ENCODE measurements at regions not wholly inside any gene's neighbourhood (a gene's known extent, or its start where the extent isn't known, plus 50 kb on each side); places are given as distances from the start of the nearest gene placed in this dataset.

GRCh38 chr1:177435364-177435763 lies 264.6 kb downstream of the BRINP2 start:
- TF ChIP-seq RAD21 (IDR thresholded peaks at IDR 0.05; ENCODE audit: low read depth) (no peak), YY1 (IDR thresholded peaks at IDR 0.05; ENCODE audit: low read depth) (no peak), REST (IDR thresholded peaks at IDR 0.05; ENCODE audit: low read depth) (no peak), CEBPB (IDR thresholded peaks at IDR 0.05) (no peak), USF1 (IDR thresholded peaks at IDR 0.05) (no peak), NFIC (IDR thresholded peaks at IDR 0.05) (no peak), TAF1 (IDR thresholded peaks at IDR 0.05; ENCODE audit: low read depth) (no peak), TCF12 (IDR thresholded peaks at IDR 0.05; ENCODE audit: low read depth) (no peak), CREB1 (IDR thresholded peaks at IDR 0.05; ENCODE audit: low read depth) (no peak)

GRCh38 chr1:177432897-177433296 lies 262.1 kb downstream of the BRINP2 start:
- no peak for TF ChIP-seq MAX (IDR thresholded peaks at IDR 0.05)
- no peak for TF ChIP-seq TAF1 (IDR thresholded peaks at IDR 0.05; ENCODE audit: low read depth)
- TF ChIP-seq NFIC (IDR thresholded peaks at IDR 0.05): no peak
- TF ChIP-seq TEAD4 (IDR thresholded peaks at IDR 0.05): no peak
- no peak for TF ChIP-seq YY1 (IDR thresholded peaks at IDR 0.05; ENCODE audit: low read depth)
- no peak for TF ChIP-seq CREB1 (IDR thresholded peaks at IDR 0.05; ENCODE audit: low read depth)
- no peak for TF ChIP-seq RAD21 (IDR thresholded peaks at IDR 0.05; ENCODE audit: low read depth)
- no peak for TF ChIP-seq TCF12 (IDR thresholded peaks at IDR 0.05; ENCODE audit: low read depth)
- no peak for TF ChIP-seq CEBPB (IDR thresholded peaks at IDR 0.05)
- TF ChIP-seq USF1 (IDR thresholded peaks at IDR 0.05): no peak
- TF ChIP-seq EP300 (IDR thresholded peaks at IDR 0.05; ENCODE audit: borderline replicate concordance): no peak
- TF ChIP-seq EGR1 (IDR thresholded peaks at IDR 0.05): no peak
- no peak for TF ChIP-seq FOXM1 (IDR thresholded peaks at IDR 0.05; ENCODE audit: borderline replicate concordance, low read depth)
- TF ChIP-seq ZBTB7A (IDR thresholded peaks at IDR 0.05; ENCODE audit: low read depth): no peak
- TF ChIP-seq REST (IDR thresholded peaks at IDR 0.05; ENCODE audit: low read depth): no peak

- TF ChIP-seq CEBPB (IDR thresholded peaks at IDR 0.05) (no peak), EGR1 (IDR thresholded peaks at IDR 0.05) (no peak), RAD21 (IDR thresholded peaks at IDR 0.05; ENCODE audit: low read depth) (no peak), CREB1 (IDR thresholded peaks at IDR 0.05; ENCODE audit: low read depth) (no peak), NFIC (IDR thresholded peaks at IDR 0.05) (no peak), FOXM1 (IDR thresholded peaks at IDR 0.05; ENCODE audit: borderline replicate concordance, low read depth) (no peak), EP300 (IDR thresholded peaks at IDR 0.05; ENCODE audit: borderline replicate concordance) (no peak), YY1 (IDR thresholded peaks at IDR 0.05; ENCODE audit: low read depth) (no peak), TCF12 (IDR thresholded peaks at IDR 0.05; ENCODE audit: low read depth) (no peak), TEAD4 (IDR thresholded peaks at IDR 0.05) (no peak), ZBTB7A (IDR thresholded peaks at IDR 0.05; ENCODE audit: low read depth) (no peak), REST (IDR thresholded peaks at IDR 0.05; ENCODE audit: low read depth) (no peak), USF1 (IDR thresholded peaks at IDR 0.05) (no peak), MAX (IDR thresholded peaks at IDR 0.05) (no peak), TAF1 (IDR thresholded peaks at IDR 0.05; ENCODE audit: low read depth) (no peak)
Measured at GRCh38 chr1:177431123-177431522, 260.4 kb downstream of the BRINP2 start.

- no peak for TF ChIP-seq CEBPB (IDR thresholded peaks at IDR 0.05)
- TF ChIP-seq EP300 (IDR thresholded peaks at IDR 0.05; ENCODE audit: borderline replicate concordance): no peak
- TF ChIP-seq YY1 (IDR thresholded peaks at IDR 0.05; ENCODE audit: low read depth): no peak
- TF ChIP-seq ZBTB7A (IDR thresholded peaks at IDR 0.05; ENCODE audit: low read depth): no peak
- no peak for TF ChIP-seq CREB1 (IDR thresholded peaks at IDR 0.05; ENCODE audit: low read depth)
- TF ChIP-seq TEAD4 (IDR thresholded peaks at IDR 0.05): no peak
- no peak for TF ChIP-seq RAD21 (IDR thresholded peaks at IDR 0.05; ENCODE audit: low read depth)
- TF ChIP-seq MAX (IDR thresholded peaks at IDR 0.05): no peak
- TF ChIP-seq TAF1 (IDR thresholded peaks at IDR 0.05; ENCODE audit: low read depth): no peak
- no peak for TF ChIP-seq REST (IDR thresholded peaks at IDR 0.05; ENCODE audit: low read depth)
- TF ChIP-seq USF1 (IDR thresholded peaks at IDR 0.05): no peak
- TF ChIP-seq FOXM1 (IDR thresholded peaks at IDR 0.05; ENCODE audit: borderline replicate concordance, low read depth): no peak
- no peak for TF ChIP-seq EGR1 (IDR thresholded peaks at IDR 0.05)
- TF ChIP-seq TCF12 (IDR thresholded peaks at IDR 0.05; ENCODE audit: low read depth): no peak
- no peak for TF ChIP-seq NFIC (IDR thresholded peaks at IDR 0.05)
Measured at GRCh38 chr1:177429234-177429633, 258.5 kb downstream of the BRINP2 start.
